HEK293T (cell line): ENCODE measurements at regions not wholly inside any gene's neighbourhood (a gene's known extent, or its start where the extent isn't known, plus 50 kb on each side); places are given as distances from the start of the nearest gene placed in this dataset.

ENCODE experiments used
- CTCF ChIA-PET: fragments of 350-600 bp; formaldehyde crosslinking; extraction: SDS; loops from one replicate; lab custom pipeline; 2021; ENCODE audit warnings: antibody characterized with exemption, inconsistent platforms; lab: Yijun Ruan, JAX
- POLR2A ChIA-PET: fragments of 350-600 bp; formaldehyde crosslinking; extraction: SDS; loops from one replicate; lab custom pipeline; 2020; ENCODE audit warnings: antibody characterized with exemption, inconsistent platforms; lab: Yijun Ruan, JAX
- DNase-seq: peaks from one replicate; pipeline ENCODE4 v3.0.0; 2012; ENCODE audit warnings: mixed read lengths; ENCODE audit errors: extremely low spot score
- ARNT ChIP-seq: fragments of 450-650 bp; IDR thresholded peaks from 2 replicates; pipeline ENCODE4 v1.6.1; 2017; ENCODE audit warnings: mild to moderate bottlenecking
- BHLHE40 ChIP-seq: fragments of 450-650 bp; IDR thresholded peaks from 2 replicates; pipeline ENCODE4 v1.6.1; 2016; ENCODE audit warnings: mild to moderate bottlenecking, moderate library complexity, borderline replicate concordance
- CTBP1 ChIP-seq: fragments of 450-650 bp; IDR thresholded peaks from 2 replicates; pipeline ENCODE4 v1.6.1; 2016; ENCODE audit warnings: borderline replicate concordance
- ELF4 ChIP-seq: fragments of 450-650 bp; IDR thresholded peaks from 2 replicates; pipeline ENCODE4 v1.6.1; 2017; ENCODE audit warnings: antibody characterized with exemption
- FOXA1 ChIP-seq: fragments of 450-650 bp; IDR thresholded peaks from 2 replicates; pipeline ENCODE4 v1.6.1; 2016; ENCODE audit warnings: mild to moderate bottlenecking
- FOXK2 ChIP-seq: fragments of 450-650 bp; IDR thresholded peaks from 2 replicates; pipeline ENCODE4 v1.6.1; 2016; ENCODE audit warnings: mild to moderate bottlenecking
- FOXM1 ChIP-seq: fragments of 450-650 bp; IDR thresholded peaks from 2 replicates; pipeline ENCODE4 v1.6.1; 2017; ENCODE audit warnings: mild to moderate bottlenecking, borderline replicate concordance
- HDGF ChIP-seq: fragments of 450-650 bp; IDR thresholded peaks from 2 replicates; pipeline ENCODE4 v1.6.1; 2017; ENCODE audit warnings: antibody characterized with exemption, borderline replicate concordance
- L3MBTL2 ChIP-seq: fragments of 450-650 bp; conservative IDR thresholded peaks from 2 replicates; pipeline ENCODE4 v1.6.1; 2016; ENCODE audit warnings: mild to moderate bottlenecking
- LEF1 ChIP-seq: fragments of 450-650 bp; IDR thresholded peaks from 2 replicates; pipeline ENCODE4 v1.6.1; 2017; ENCODE audit warnings: mild to moderate bottlenecking, borderline replicate concordance
- NFRKB ChIP-seq: fragments of 450-650 bp; IDR thresholded peaks from 2 replicates; pipeline ENCODE4 v1.6.1; 2016; ENCODE audit warnings: mild to moderate bottlenecking, moderate library complexity
- SP1 ChIP-seq: fragments of 450-650 bp; IDR thresholded peaks from 2 replicates; pipeline ENCODE4 v1.6.1; 2017
- SUZ12 ChIP-seq: fragments of 450-650 bp; IDR thresholded peaks from 2 replicates; pipeline ENCODE4 v1.6.1; 2016; ENCODE audit warnings: mild to moderate bottlenecking
- TARDBP ChIP-seq: fragments of 450-650 bp; IDR thresholded peaks from 2 replicates; pipeline ENCODE4 v1.6.1; 2016
- ZNF384 ChIP-seq: fragments of 450-650 bp; IDR thresholded peaks from 2 replicates; pipeline ENCODE4 v1.6.1; 2016
- TF ChIP-seq, protein P1 (sequence below): fragments of 450-650 bp; IDR thresholded peaks from 2 replicates; pipeline ENCODE4 v1.6.1; 2016

GRCh38 chr3:18891641-18892040 lies 256.7 kb upstream of the KCNH8 start:
- CTCF ChIA-PET = no interaction called here
- no peak for DNase-seq
- TF ChIP-seq HDGF (no peak), NFRKB (no peak), SP1 (no peak), CTBP1 (no peak), ZNF384 (no peak), ARNT (no peak), FOXA1 (no peak), ELF4 (no peak), L3MBTL2 (no peak)
- TF ChIP-seq, protein P1, sequence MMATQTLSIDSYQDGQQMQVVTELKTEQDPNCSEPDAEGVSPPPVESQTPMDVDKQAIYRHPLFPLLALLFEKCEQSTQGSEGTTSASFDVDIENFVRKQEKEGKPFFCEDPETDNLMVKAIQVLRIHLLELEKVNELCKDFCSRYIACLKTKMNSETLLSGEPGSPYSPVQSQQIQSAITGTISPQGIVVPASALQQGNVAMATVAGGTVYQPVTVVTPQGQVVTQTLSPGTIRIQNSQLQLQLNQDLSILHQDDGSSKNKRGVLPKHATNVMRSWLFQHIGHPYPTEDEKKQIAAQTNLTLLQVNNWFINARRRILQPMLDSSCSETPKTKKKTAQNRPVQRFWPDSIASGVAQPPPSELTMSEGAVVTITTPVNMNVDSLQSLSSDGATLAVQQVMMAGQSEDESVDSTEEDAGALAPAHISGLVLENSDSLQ = no peak
- POLR2A ChIA-PET = no interaction called here

DNA sequence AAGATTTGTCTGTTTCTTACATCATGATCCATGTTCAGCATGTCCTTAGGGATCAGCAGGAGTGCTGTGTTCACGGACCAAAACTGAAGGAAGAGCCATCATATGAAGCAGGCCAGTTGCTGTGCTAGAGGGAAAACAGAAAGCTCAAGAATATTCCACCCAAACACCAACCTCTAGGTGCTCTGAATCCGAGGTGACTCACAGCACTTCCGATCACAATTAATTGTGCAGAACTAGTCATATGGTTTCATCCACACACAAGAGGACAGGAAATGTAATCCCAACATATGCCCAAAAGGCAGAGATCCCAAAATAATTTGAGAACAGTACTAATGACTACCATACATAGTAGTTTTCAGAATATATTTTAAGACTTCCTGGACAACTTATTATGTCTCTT lies 257.9 kb upstream of the KCNH8 start:
- ChIA-PET POLR2A (no interaction called here), CTCF (no interaction called here)
- no peak for DNase-seq
- TF ChIP-seq NFRKB = no peak
- TF ChIP-seq BHLHE40 = no peak
- TF ChIP-seq ZNF384 = no peak
- TF ChIP-seq FOXM1 = no peak
- no peak for TF ChIP-seq ELF4
- TF ChIP-seq FOXK2 = no peak
- no peak for TF ChIP-seq CTBP1
- no peak for TF ChIP-seq FOXA1

GRCh38 chr3:18888819-18889218 lies 259.5 kb upstream of the KCNH8 start:
- DNase-seq = no peak
- POLR2A ChIA-PET = no interaction called here
- CTCF ChIA-PET = interaction anchor here (1.5 kb wide), 1 partner anchor 99 kb away, joined by 3 read pairs; no protein-coding TSS in a partner anchor
- TF ChIP-seq ELF4 (no peak), HDGF (no peak), NFRKB (no peak), SUZ12 (no peak), L3MBTL2 (no peak), FOXM1 (no peak), FOXA1 (no peak), FOXK2 (no peak), SP1 (no peak), CTBP1 (no peak), BHLHE40 (no peak), LEF1 (no peak)
- TF ChIP-seq, protein P1 = no peak

GRCh38 chr3:18888370-18888769 lies 259.9 kb upstream of the KCNH8 start:
- ChIA-PET CTCF (interaction anchor here (1.5 kb wide), 1 partner anchor 100 kb away, joined by 3 read pairs; no protein-coding TSS in a partner anchor), POLR2A (no interaction called here)
- no peak for TF ChIP-seq L3MBTL2
- no peak for TF ChIP-seq ARNT
- TF ChIP-seq ELF4 = no peak
- no peak for TF ChIP-seq FOXM1
- TF ChIP-seq, protein P1 = no peak
- TF ChIP-seq LEF1 = no peak
- TF ChIP-seq SUZ12 = no peak
- TF ChIP-seq BHLHE40 = no peak
- TF ChIP-seq FOXA1 = no peak
- no peak for TF ChIP-seq CTBP1
- no peak for TF ChIP-seq HDGF
- no peak for TF ChIP-seq FOXK2
- DNase-seq = no peak

DNA sequence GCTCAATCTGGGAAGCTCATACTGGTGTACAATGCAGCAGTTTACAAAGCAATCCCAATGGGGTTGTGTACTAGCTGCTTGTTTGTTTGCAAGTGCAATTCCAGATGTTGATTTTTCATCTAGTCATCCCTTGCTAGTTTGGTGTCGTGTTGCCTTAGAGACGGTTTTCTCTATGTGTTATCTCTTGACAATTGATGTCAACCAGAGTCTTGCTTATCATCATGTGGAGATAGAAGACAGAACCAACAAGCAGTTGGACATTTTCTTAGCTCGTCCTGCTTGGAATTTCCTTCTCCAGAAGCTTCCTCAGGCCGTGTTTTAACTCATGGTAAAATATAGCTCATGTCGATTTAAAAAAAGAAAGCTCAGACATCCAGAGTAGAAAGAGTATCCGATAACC lies 262.0 kb upstream of the KCNH8 start:
- CTCF ChIA-PET = no interaction called here
- TF ChIP-seq BHLHE40 (no peak), HDGF (no peak), TARDBP (no peak), L3MBTL2 (no peak), FOXM1 (no peak), CTBP1 (no peak), NFRKB (no peak), SUZ12 (no peak), FOXK2 (no peak), ARNT (no peak), FOXA1 (no peak), LEF1 (no peak), ZNF384 (no peak), SP1 (no peak), ELF4 (no peak)
- TF ChIP-seq, protein P1 = no peak

More for the DNA sequence above, 262.0 kb upstream of the KCNH8 start:
- POLR2A ChIA-PET = no interaction called here
- no peak for DNase-seq
